Endothelial cell of umbilical vein (primary cell): ENCODE measurements at regions not wholly inside any gene's neighbourhood (a gene's known extent, or its start where the extent isn't known, plus 50 kb on each side); places are given as distances from the start of the nearest gene placed in this dataset.

Source experiments
- BruUV-seq: library from RNA; stranded (reverse); fragments of 400-500 nt; replicated peaks from 2 replicates; lab custom pipeline; 2021; lab: Mats Ljungman, UMichigan
- CTCF ChIA-PET: fragments of 300-600, 350-600 bp; sonication (Branson Sonifier 250); formaldehyde crosslinking; loops from one replicate; lab custom pipeline; 2021; ENCODE audit warnings: antibody characterized with exemption, inconsistent platforms; lab: Charles Lee
- POLR2A ChIA-PET: fragments of 300-600, 350-600 bp; sonication (Branson Sonifier 250); formaldehyde crosslinking; loops from one replicate; lab custom pipeline; 2021; ENCODE audit warnings: antibody characterized with exemption, inconsistent platforms; lab: Charles Lee
- DNase-seq: peaks from one replicate; pipeline ENCODE4 v3.0.0-alpha.2; 2011; ENCODE audit warnings: low read depth, low spot score
- FAIRE-seq: peaks from 2 replicates; lab custom pipeline; 2011; peaks lifted over from hg19 to GRCh38; lab: Jason Lieb, UNC
- H2AFZ ChIP-seq: 2 replicates; pipeline ENCODE4 v1.6.0; 2012; ENCODE audit warnings: low read depth, low read length, control low read depth, inconsistent platforms
- H3K27ac ChIP-seq: 2 replicates; pipeline ENCODE4 v1.5.1; 2011; ENCODE audit warnings: low read depth, mild to moderate bottlenecking, control low read depth, low read length, moderate library complexity; ENCODE audit not compliant: insufficient read depth
- H3K27me3 ChIP-seq, 2 experiments: 2 replicates each; pipeline versions ENCODE4 v1.6.0 to v1.6.1; 2011; ENCODE audit warnings: low read length in 2 of 2, mixed read lengths in 1 of 2; ENCODE audit not compliant: control insufficient read depth in 2 of 2, insufficient read depth in 2 of 2
- H3K36me3 ChIP-seq, 2 experiments: 2 replicates in 1 of 2; 3 replicates in 1 of 2; pipeline ENCODE4 v1.5.1; 2011; ENCODE audit warnings: low read length in 2 of 2, mild to moderate bottlenecking in 1 of 2, moderate library complexity in 1 of 2; ENCODE audit not compliant: control insufficient read depth in 2 of 2, insufficient read depth in 2 of 2; ENCODE audit errors: extremely low read depth in 1 of 2
- H3K4me1 ChIP-seq: 3 replicates; pipeline ENCODE4 v1.5.1; 2011; ENCODE audit warnings: mild to moderate bottlenecking, low read length; ENCODE audit not compliant: control insufficient read depth, insufficient read depth; ENCODE audit errors: extremely low read depth
- H3K4me2 ChIP-seq: 2 replicates; pipeline ENCODE4 v1.6.1; 2011; ENCODE audit warnings: low read length, control low read depth, mixed read lengths; ENCODE audit not compliant: insufficient read depth
- H3K4me3 ChIP-seq, 3 experiments: fragments of 200-600 bp in 1 of 3; sonication (generic), shearing (Covaris generic) in 1 of 3; replicated peaks in 1 of 3; 2 replicates each; pipeline ENCODE4 v1.5.1; 2011 to 2016; ENCODE audit warnings: control low read depth in 3 of 3, low read length in 3 of 3, mild to moderate bottlenecking in 2 of 3, inconsistent platforms in 1 of 3, low read depth in 1 of 3, moderate library complexity in 1 of 3; ENCODE audit not compliant: insufficient read depth in 1 of 3
- H3K79me2 ChIP-seq: 2 replicates; pipeline ENCODE4 v1.6.0; 2012; ENCODE audit warnings: low read length, inconsistent platforms; ENCODE audit not compliant: control insufficient read depth, insufficient read depth
- H3K9ac ChIP-seq: replicated peaks from 2 replicates; pipeline ENCODE3; 2011; ENCODE audit warnings: low read length, control low read depth; ENCODE audit not compliant: insufficient read depth; ENCODE audit errors: extremely low read depth
- H3K9me1 ChIP-seq: replicated peaks from 3 replicates; pipeline ENCODE4 v1.6.0; 2011; ENCODE audit warnings: mild to moderate bottlenecking, low read length; ENCODE audit not compliant: control insufficient read depth, insufficient read depth; ENCODE audit errors: extremely low read depth
- H3K9me3 ChIP-seq: replicated peaks from 2 replicates; pipeline ENCODE4 v1.5.1; 2012; ENCODE audit warnings: low read length, inconsistent platforms; ENCODE audit not compliant: control insufficient read depth, insufficient read depth
- H4K20me1 ChIP-seq: replicated peaks from 2 replicates; pipeline ENCODE3; 2011; ENCODE audit warnings: mild to moderate bottlenecking, low read length; ENCODE audit not compliant: control insufficient read depth, insufficient read depth; ENCODE audit errors: extremely low read depth
- CTCF ChIP-seq, 2 donors: IDR thresholded peaks; 1 replicate in 1 of 2; 2 replicates in 1 of 2; pipeline ENCODE4 v1.5.1; 2011; ENCODE audit warnings: low read length in 2 of 2, mild to moderate bottlenecking in 2 of 2, moderate library complexity in 2 of 2, control low read depth in 1 of 2, inconsistent platforms in 1 of 2, low read depth in 1 of 2; ENCODE audit not compliant: insufficient read depth in 1 of 2; ENCODE audit errors: extremely low read depth in 1 of 2
- EZH2 ChIP-seq: IDR thresholded peaks from 2 replicates; pipeline ENCODE4 v1.6.1; 2012; ENCODE audit warnings: borderline replicate concordance, low read depth, mild to moderate bottlenecking, moderate library complexity, low read length, inconsistent platforms; ENCODE audit not compliant: severe bottlenecking
- FOS ChIP-seq: IDR thresholded peaks from 2 replicates; pipeline ENCODE4 v1.6.1; 2011; ENCODE audit warnings: mild to moderate bottlenecking, low read length, moderate library complexity, borderline replicate concordance; ENCODE audit not compliant: insufficient read depth
- GATA2 ChIP-seq: IDR thresholded peaks from 2 replicates; pipeline ENCODE4 v1.7.0; 2011; ENCODE audit warnings: low read depth, mild to moderate bottlenecking, moderate library complexity, mixed read lengths, low read length; ENCODE audit not compliant: insufficient read length, insufficient read depth
- JUN ChIP-seq: IDR thresholded peaks from 2 replicates; pipeline ENCODE4 v1.6.1; 2011; ENCODE audit warnings: borderline replicate concordance, low read depth; ENCODE audit not compliant: insufficient read length, insufficient read depth
- MAX ChIP-seq: IDR thresholded peaks from 2 replicates; pipeline ENCODE4 v1.6.1; 2011; ENCODE audit not compliant: insufficient read depth, insufficient read length
- MYC ChIP-seq: IDR thresholded peaks from one replicate; pipeline ENCODE4 v1.6.1; 2011; ENCODE audit warnings: mild to moderate bottlenecking, low read depth, low read length
- POLR2A ChIP-seq: IDR thresholded peaks from 2 replicates; pipeline ENCODE4 v1.6.1; 2012; ENCODE audit warnings: low read depth, mild to moderate bottlenecking, control low read depth, low read length
- POLR2AphosphoS5 ChIP-seq: IDR thresholded peaks from 2 replicates; pipeline ENCODE4 v1.6.1; 2012; ENCODE audit warnings: low read depth, mild to moderate bottlenecking, control low read depth, low read length, moderate library complexity; ENCODE audit not compliant: insufficient read depth
- dilution Hi-C: fragments of 300-500 bp; cut with MboI; formaldehyde crosslinking; loops from one replicate; pipeline ENCODE4 v1.15.0; 2019; ENCODE audit warnings: low sequenced_read_pairs; ENCODE audit not compliant: extremely low pct_ligation_motif_present
- intact Hi-C: fragments of 100-400 bp; cut with micrococcal nuclease; formaldehyde crosslinking; loops from one replicate; pipeline ENCODE4 v1.10.0; 2022

- intact Hi-C loops = no loop called here
- Histone ChIP-seq H3K4me1 (no peaks in the 10 kb centered on the region), H3K9me1 (no peaks in the 10 kb centered on the region), H3K4me2 (no peak overlapping the region), H3K9me3 (no peaks in the 10 kb centered on the region), H4K20me1 (no peaks in the 10 kb centered on the region), H3K36me3 (no peaks in the 10 kb centered on the region), H3K4me3 (no peak overlapping the region), H3K27ac (no peak overlapping the region), H3K27me3 (no peaks in the 10 kb centered on the region), H3K79me2 (no peaks in the 10 kb centered on the region), H2AFZ (no peak overlapping the region), H3K9ac (no peak overlapping the region)
- no peak for FAIRE-seq
- BruUV-seq = no TSS peak
- DNase-seq = no peak
- dilution Hi-C loops = no loop called here
- TF ChIP-seq JUN (no peak), EZH2 (no peak), POLR2A (no peak), FOS (no peak), CTCF (IDR thresholded peaks at IDR 0.05; ENCODE audit: extremely low read depth in 1 of 2, insufficient read depth in 1 of 2, low read depth in 1 of 2, low read length in 2 of 2) (no peak), GATA2 (no peak), MAX (no peak), MYC (no peak), POLR2AphosphoS5 (no peak)
- CTCF ChIA-PET = no interaction called here
- POLR2A ChIA-PET = no interaction called here
Measured at GRCh38 chr22:47382164-47382890, 619.9 kb downstream of the TBC1D22A start.
